Gastrocnemius medialis (tissue), 4 donors: ENCODE measurements at regions not wholly inside any gene's neighbourhood (a gene's known extent, or its start where the extent isn't known, plus 50 kb on each side); places are given as distances from the start of the nearest gene placed in this dataset.

Source experiments
- POLR2A ChIP-seq, 2 donors: fragments of 450-650 bp; IDR thresholded peaks; one replicate each; pipeline ENCODE4 v1.6.1; 2017; ENCODE audit warnings: antibody characterized with exemption in 2 of 2, mild to moderate bottlenecking in 2 of 2, moderate library complexity in 2 of 2
- TF ChIP-seq, protein P1 (sequence below), 5 experiments: fragments of 450-650 bp in 3 of 5; fragments of 200-600 bp in 2 of 5; sonication (generic) in 2 of 5; IDR thresholded peaks in 4 of 5; conservative IDR thresholded peaks in 1 of 5; 1 replicate in 4 of 5; 2 replicates in 1 of 5; pipeline ENCODE4 v1.5.1; 2016 to 2019; ENCODE audit warnings: antibody characterized with exemption in 5 of 5, mild to moderate bottlenecking in 3 of 5, moderate library complexity in 3 of 5

DNA sequence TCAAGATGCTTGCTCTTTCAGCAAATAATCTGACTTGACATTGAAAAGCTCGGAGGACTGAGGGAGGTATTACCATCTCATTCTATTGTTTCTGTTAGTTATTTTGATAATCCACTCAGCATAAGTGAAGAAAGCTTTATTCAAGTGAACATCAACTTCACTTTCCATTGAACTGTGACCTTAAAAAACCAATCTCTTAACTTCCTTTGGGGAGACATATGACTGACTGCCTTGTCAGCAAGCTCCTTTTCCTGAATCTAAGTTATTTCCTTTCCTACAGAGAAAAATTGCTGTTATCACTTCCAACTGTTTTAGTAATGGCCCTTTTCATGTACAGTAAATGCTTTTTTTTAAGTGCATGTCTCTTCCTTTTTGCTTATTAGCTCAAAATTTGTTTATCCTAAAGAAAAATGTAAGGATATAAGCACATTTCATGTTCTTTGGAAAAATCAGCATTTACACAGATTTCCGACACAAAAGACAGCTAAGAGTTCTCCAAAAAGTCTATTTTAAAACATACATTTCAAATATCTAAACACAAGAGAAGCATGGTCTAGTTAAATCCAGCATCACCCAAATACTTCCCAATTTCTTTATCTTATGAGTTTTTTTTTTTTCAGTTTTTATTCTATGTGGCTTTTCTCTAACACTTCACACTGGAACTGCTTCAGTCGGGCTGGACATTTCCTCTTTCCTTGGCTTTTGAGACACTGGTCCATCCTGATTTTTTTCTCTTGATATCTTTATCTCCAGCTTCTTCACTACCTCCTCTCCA is 117.9 kb upstream of the DAB2 start:
- TF ChIP-seq, protein P1, sequence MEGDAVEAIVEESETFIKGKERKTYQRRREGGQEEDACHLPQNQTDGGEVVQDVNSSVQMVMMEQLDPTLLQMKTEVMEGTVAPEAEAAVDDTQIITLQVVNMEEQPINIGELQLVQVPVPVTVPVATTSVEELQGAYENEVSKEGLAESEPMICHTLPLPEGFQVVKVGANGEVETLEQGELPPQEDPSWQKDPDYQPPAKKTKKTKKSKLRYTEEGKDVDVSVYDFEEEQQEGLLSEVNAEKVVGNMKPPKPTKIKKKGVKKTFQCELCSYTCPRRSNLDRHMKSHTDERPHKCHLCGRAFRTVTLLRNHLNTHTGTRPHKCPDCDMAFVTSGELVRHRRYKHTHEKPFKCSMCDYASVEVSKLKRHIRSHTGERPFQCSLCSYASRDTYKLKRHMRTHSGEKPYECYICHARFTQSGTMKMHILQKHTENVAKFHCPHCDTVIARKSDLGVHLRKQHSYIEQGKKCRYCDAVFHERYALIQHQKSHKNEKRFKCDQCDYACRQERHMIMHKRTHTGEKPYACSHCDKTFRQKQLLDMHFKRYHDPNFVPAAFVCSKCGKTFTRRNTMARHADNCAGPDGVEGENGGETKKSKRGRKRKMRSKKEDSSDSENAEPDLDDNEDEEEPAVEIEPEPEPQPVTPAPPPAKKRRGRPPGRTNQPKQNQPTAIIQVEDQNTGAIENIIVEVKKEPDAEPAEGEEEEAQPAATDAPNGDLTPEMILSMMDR (IDR thresholded peaks at IDR 0.05 in 4 of 5, conservative IDR thresholded peaks at IDR 0.05 in 1 of 5) = no peak
- TF ChIP-seq POLR2A (IDR thresholded peaks at IDR 0.05) = no peak
